Nephron progenitor cell (in vitro differentiated cells): ENCODE measurements at regions not wholly inside any gene's neighbourhood (a gene's known extent, or its start where the extent isn't known, plus 50 kb on each side); places are given as distances from the start of the nearest gene placed in this dataset.

ENCODE experiments used
- DNase-seq: peaks from one replicate; pipeline ENCODE4 v3.0.0; 2021
- H3K27ac Mint-ChIP-seq: 2 replicates; pipeline ENCODE4 v1.8.0; 2021; ENCODE audit warnings: mild to moderate bottlenecking, moderate library complexity, mixed read lengths
- H3K27me3 Mint-ChIP-seq: 2 replicates; pipeline ENCODE4 v1.8.0; 2021; ENCODE audit warnings: mild to moderate bottlenecking, low read depth, mixed read lengths; ENCODE audit not compliant: poor library complexity
- H3K36me3 Mint-ChIP-seq: 2 replicates; pipeline ENCODE4 v1.8.0; 2021; ENCODE audit warnings: low read depth, mixed read lengths
- H3K4me1 Mint-ChIP-seq: 2 replicates; pipeline ENCODE4 v1.8.0; 2021; ENCODE audit warnings: mixed read lengths
- H3K4me3 Mint-ChIP-seq: 2 replicates; pipeline ENCODE4 v1.8.0; 2021; ENCODE audit warnings: mild to moderate bottlenecking, moderate library complexity, mixed read lengths
- H3K9me3 Mint-ChIP-seq: 2 replicates; pipeline ENCODE4 v1.8.0; 2021; ENCODE audit warnings: mild to moderate bottlenecking, moderate library complexity, mixed read lengths
- TF ChIP-seq, protein P1 (sequence below): fragments of 200-600 bp; sonication (generic); IDR thresholded peaks from 2 replicates; pipeline ENCODE4 v1.5.0; 2021; ENCODE audit warnings: antibody characterized with exemption

DNA sequence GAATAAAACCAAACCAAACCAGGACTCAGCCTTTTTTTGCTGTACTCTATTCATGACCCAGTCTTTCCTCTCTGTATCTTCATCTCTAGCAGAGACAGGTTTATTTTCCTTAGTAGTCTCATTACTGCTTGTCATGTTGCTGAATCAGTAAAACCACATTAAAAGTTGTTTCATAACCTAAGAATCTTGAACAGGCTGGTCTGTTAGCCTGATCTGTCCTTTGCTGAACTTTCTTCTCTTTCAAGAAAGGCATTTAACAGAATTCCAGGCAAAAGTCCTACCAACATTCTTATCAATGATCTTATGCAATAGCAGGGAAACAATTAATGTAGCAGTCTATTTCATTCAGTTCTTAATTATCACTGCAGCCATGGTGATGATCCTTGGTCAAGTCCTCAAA is 197.7 kb downstream of the CASP12 start:
- Mint-ChIP-seq H3K36me3 (no peaks in the 10 kb centered on the region), H3K27me3 (no peaks in the 10 kb centered on the region), H3K4me3 (no peak overlapping the region), H3K9me3 (no peaks in the 10 kb centered on the region), H3K4me1 (no peaks in the 10 kb centered on the region), H3K27ac (no peak overlapping the region)
- TF ChIP-seq, protein P1, sequence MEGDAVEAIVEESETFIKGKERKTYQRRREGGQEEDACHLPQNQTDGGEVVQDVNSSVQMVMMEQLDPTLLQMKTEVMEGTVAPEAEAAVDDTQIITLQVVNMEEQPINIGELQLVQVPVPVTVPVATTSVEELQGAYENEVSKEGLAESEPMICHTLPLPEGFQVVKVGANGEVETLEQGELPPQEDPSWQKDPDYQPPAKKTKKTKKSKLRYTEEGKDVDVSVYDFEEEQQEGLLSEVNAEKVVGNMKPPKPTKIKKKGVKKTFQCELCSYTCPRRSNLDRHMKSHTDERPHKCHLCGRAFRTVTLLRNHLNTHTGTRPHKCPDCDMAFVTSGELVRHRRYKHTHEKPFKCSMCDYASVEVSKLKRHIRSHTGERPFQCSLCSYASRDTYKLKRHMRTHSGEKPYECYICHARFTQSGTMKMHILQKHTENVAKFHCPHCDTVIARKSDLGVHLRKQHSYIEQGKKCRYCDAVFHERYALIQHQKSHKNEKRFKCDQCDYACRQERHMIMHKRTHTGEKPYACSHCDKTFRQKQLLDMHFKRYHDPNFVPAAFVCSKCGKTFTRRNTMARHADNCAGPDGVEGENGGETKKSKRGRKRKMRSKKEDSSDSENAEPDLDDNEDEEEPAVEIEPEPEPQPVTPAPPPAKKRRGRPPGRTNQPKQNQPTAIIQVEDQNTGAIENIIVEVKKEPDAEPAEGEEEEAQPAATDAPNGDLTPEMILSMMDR, result no peak
- no peak for DNase-seq

DNA sequence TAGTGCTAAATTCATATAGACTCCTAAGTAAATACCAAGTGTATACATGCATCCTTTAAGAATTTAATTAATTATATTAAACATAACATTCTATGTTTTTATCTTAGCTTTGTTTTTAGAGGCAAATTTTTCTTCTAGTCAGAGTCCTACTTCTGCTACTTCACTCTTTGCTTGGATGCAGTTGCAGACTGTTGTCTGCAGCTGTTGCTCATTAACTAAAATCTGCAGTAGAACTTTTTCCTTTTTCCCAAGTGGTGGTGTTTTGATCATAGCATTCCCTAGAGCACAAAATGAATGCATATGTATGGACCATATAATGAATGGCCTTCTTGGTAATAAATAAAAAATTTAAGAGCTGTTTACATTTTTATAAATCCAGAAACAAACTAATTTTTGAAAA is 198.3 kb downstream of the CASP12 start:
- DNase-seq, result no peak
- TF ChIP-seq, protein P1, result no peak
- no peak overlapping the region for H3K4me3 Mint-ChIP-seq
- no peaks in the 10 kb centered on the region for H3K36me3 Mint-ChIP-seq
- no peak overlapping the region for H3K27ac Mint-ChIP-seq
- H3K27me3 Mint-ChIP-seq, result no peaks in the 10 kb centered on the region
- H3K9me3 Mint-ChIP-seq, result no peaks in the 10 kb centered on the region
- H3K4me1 Mint-ChIP-seq, result peaks cover under 1% of the 10 kb centered on the region

DNA sequence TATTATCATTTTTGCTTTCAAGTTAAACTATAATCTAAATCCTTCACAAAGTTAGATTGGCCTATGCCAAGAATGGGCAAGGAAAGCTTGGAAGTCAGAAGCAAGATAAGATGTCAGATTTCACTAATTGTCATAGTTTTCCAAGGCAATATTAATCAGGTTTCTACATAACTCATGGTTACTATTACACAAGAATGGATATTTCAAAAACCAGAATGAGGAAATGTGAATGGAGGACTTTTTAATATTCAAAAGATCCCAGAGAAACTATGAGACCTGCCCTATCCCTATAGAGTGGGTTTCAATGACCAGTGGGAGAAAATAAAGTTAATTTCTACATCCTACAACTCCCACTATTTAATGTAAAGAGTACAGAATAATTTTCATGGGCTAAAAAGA is 203.2 kb downstream of the CASP12 start:
- no peak overlapping the region for H3K4me3 Mint-ChIP-seq
- no peak for DNase-seq
- H3K9me3 Mint-ChIP-seq, result peaks cover 3% of the 10 kb centered on the region
- no peak overlapping the region for H3K27ac Mint-ChIP-seq
- H3K36me3 Mint-ChIP-seq, result no peaks in the 10 kb centered on the region
- no peaks in the 10 kb centered on the region for H3K27me3 Mint-ChIP-seq
- peaks cover 11% of the 10 kb centered on the region for H3K4me1 Mint-ChIP-seq
- TF ChIP-seq, protein P1, result no peak

DNA sequence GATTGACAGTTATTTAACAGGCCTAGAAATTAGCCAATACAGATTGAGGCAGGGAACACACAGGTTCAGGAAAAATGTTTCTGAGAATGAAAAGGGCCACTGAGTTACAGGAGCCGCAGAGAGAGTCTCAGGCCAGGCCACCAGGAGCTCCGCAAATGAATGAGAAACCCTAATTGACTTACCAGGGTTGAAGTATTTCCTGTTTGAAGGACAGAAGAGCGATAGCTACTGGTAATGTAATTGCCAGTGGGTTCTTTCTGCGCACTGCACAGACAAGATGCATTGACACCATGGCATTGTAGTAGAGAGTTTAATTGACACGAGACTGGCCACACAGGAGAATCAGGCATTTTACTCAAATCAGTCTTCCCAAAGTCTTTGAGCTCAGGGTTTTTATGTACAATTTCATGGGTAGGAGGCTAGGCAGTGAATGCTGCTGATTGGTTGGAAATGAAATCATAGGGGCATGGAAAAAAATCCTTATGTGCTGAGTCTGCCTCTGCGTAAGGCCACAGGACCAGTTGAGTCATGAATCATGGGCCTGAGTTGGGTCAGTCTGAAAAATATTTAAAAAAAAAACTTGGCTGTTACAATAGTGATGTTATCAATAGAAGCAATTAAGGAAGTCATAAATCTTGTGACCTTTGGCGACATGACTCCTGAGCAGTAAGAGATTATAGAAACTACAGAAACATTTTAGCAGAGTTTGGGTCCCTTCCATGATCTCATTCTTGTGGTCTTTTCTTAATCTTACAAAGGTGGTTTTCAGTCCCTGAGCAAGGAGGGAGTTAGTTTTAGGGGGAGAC is 203.8 kb downstream of the CASP12 start:
- Mint-ChIP-seq H3K4me3 (no peak overlapping the region), H3K9me3 (peaks cover 3% of the 10 kb centered on the region), H3K27me3 (no peaks in the 10 kb centered on the region), H3K4me1 (peaks cover 11% of the 10 kb centered on the region), H3K27ac (peak overlapping the region; percentile 47), H3K36me3 (no peaks in the 10 kb centered on the region)
- TF ChIP-seq, protein P1, result no peak
- DNase-seq, result no peak

DNA sequence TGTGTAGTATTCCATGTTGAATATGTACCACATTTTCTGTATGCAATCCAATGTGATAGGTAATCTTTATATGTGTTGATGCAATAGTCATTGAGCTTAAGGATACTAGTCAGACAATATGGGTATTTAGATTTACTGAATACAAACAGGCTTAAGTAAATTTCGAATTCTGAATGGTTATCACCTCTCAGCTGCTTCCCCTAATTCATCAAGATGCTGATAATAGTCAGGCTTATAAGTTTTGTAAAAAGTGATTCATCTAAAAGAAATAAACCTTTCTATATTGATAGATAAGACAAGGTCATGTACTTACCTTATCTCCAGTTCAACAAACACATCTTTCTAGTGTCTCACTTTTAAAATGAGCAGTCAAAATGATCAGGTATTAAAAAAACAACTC is 205.5 kb downstream of the CASP12 start:
- H3K4me3 Mint-ChIP-seq, result no peak overlapping the region
- TF ChIP-seq, protein P1, result no peak
- H3K36me3 Mint-ChIP-seq, result no peaks in the 10 kb centered on the region

DNA sequence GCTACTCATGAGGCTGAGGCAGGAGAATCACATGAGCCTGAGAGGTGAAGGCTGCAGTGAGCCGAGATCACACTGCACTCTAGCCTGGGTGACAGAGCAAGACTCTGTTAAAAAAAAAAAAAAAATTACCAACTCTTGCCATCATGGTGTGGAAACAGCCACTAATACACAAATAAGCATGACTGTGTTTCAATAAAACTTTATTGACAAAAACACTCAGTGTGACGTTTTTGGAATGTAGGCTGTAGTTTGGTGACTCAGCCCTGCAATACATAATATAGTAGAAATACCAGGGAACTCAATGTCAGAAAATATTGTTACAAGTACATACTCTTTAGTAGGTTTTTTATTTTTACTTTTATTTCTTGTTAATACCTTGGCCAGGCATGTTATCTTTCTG is 207.1 kb downstream of the CASP12 start:
- no peak for DNase-seq
- no peaks in the 10 kb centered on the region for H3K27me3 Mint-ChIP-seq
- TF ChIP-seq, protein P1, result no peak

More for the DNA sequence above, 205.5 kb downstream of the CASP12 start:
- DNase-seq, result no peak
- peaks cover 3% of the 10 kb centered on the region for H3K9me3 Mint-ChIP-seq
- no peak overlapping the region for H3K27ac Mint-ChIP-seq
- no peaks in the 10 kb centered on the region for H3K27me3 Mint-ChIP-seq
- H3K4me1 Mint-ChIP-seq, result peaks cover 11% of the 10 kb centered on the region

More for the DNA sequence above, 207.1 kb downstream of the CASP12 start:
- Mint-ChIP-seq H3K4me3 (no peak overlapping the region), H3K27ac (no peak overlapping the region), H3K36me3 (no peaks in the 10 kb centered on the region), H3K4me1 (peaks cover 11% of the 10 kb centered on the region), H3K9me3 (peaks cover 3% of the 10 kb centered on the region)
